HG03460 (cell line): ENCODE measurements at regions not wholly inside any gene's neighbourhood (a gene's known extent, or its start where the extent isn't known, plus 50 kb on each side); places are given as distances from the start of the nearest gene placed in this dataset.
"Not testable (repeated sequence)": the region's sequence is repeated elsewhere in the genome, so short reads cannot be mapped to it uniquely, and the experiment has no call there.

Experiments
- ATAC-seq: cut with Tn5 transposase; IDR thresholded peaks from one replicate; pipeline ENCODE4 v1.9.1; 2021; ENCODE audit not compliant: unreplicated experiment

DNA sequence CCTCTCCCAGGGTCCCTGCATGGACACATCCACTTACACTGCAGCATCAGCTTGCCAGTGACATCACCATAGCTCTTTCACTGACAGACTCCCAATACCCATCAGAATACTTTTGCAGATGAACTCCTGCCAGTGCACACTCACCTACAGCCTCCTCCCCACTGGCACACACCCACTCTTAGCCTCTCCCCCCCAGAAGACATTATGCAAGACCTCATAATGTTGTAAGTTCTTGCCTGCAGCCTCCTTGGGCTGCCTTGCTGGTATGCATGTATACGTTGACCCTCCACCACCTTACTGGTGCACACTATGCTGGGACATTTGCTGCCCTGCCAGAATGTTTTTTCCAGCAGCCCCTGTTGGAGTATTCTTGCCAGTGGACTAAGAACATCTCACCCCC, 324.2 kb downstream of the AEBP2 start:
- ATAC-seq = no peak

DNA sequence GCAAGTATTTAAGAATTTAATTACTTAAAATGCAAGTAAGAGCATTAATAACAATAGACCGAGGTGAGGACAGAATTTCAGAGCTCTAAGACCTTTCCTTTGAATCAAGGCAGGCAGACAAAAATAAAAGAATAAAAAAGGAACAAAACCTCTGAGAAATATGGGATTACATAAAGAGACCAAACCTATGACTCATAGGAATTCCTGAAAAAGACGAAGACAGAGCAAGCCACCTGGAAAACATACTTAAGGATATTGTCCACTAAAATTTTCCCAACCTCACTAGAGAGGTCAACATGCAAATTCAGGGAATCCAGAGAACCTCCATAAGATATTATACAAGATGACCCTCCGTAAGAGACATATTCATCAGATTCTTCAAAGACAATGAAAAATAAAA, 325.1 kb downstream of the AEBP2 start:
- no peak for ATAC-seq

DNA sequence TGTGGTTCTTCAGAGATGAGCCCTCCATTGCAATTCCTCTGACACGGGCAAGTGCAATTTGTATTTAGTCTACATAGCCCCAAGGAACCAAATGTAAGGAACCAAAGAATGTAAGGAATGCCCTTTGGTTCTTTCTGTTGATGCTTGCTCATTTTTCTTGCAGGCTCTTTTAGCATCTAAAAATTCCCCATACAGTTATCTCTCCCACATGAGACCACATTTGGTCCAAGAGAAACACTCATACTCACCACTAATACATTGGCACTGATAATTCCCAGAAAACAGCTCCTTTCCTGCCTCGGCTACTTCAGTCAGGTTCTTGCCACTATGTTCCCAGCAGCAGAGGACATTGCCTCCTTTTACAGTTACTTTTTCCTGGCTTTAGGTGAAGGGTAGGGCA, 332.6 kb downstream of the AEBP2 start:
- no peak for ATAC-seq

- ATAC-seq = no peak
Measured at GRCh38 chr12:19772776-19773175, 333.5 kb downstream of the AEBP2 start.

DNA sequence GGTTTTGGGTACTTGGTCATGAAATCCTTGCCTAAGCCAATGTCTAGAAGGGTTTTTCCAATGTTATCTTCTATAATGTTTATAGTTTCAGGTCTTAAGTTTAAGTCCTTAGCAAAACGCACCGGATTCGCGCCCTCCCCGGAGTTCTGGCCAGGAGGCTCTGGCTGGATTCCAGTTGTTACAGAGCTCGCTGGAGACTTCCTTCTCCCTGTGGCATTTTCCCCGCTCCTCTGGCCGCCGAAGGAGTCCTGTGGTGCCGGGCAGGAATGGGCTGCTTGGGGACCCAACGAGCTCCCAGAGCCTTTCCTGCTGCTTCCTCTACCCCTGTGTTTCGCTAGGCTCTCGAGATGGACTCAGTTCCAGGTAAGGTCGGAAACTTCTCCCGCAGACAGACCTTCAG, 335.9 kb downstream of the AEBP2 start:
- no peak for ATAC-seq

DNA sequence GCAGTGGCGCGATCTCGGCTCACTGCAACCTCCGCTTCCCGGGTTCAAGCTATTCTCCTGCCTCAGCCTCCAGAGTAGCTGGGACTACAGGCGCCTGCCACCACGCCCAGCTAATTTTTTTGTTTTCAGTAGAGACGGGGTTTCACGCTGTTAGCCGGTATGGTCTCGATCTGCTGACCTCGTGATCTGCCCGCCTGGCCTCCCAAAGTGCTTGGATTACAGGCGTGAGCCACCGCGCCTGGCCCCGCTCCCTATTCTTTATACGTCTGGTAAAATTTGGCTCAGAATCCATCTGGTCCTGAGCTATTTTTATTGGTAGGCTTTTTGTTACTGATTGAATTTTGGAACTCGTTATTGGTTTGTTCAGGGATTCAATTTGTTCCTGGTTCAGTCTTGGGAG, 336.7 kb downstream of the AEBP2 start:
- ATAC-seq = not testable (repeated sequence)

GRCh38 chr12:19778172-19778571, 338.9 kb downstream of the AEBP2 start:
- no peak for ATAC-seq

- ATAC-seq = no peak
Measured at GRCh38 chr12:19778797-19779196, 339.5 kb downstream of the AEBP2 start.

GRCh38 chr12:19779395-19780056, 340.2 kb downstream of the AEBP2 start:
- no peak for ATAC-seq

DNA sequence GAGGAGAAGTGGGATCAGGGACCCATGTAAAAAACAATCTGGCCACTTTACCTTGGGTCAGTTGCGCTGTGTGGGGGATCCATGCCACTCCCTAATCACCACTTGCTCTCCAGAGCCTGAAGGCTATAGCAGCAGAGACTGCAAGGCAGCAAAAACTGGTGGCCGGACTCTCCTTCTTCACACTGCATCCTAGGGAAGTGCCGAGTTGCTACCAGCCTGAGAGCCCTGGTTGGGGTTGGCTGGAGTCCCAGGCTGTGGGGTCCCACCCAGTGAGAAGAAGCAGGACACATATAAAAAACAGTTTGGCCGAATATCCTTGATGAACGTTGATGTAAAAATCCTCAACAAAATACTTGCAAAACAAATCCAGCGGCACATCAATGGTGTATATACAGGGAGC, 341.2 kb downstream of the AEBP2 start:
- no peak for ATAC-seq

GRCh38 chr12:19783547-19784444, 344.5 kb downstream of the AEBP2 start:
- ATAC-seq = no peak

DNA sequence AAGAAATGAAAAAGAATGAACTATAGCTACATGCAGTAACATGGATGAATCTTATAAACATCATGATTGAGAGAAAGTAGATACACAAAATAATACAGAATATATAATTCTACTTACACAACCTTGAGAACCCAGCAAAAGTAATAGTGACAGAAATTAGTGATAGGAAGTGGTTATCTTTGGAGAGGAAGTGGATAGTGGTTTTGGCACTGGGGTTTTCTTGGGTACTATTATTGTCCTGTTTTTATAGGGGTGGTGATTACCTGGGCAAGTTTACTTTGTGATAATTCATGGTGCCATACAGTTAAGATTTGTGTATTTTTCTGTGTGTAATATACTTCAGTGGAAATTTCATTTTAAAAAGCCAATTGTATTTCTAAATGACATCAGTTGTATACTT, 352.7 kb downstream of the AEBP2 start:
- ATAC-seq = no peak

- no peak for ATAC-seq
Measured at GRCh38 chr12:19794116-19794515, 354.8 kb downstream of the AEBP2 start.

- ATAC-seq = no peak
Measured at GRCh38 chr12:19799216-19799615, 359.9 kb downstream of the AEBP2 start.

GRCh38 chr12:19799895-19800602, 360.8 kb downstream of the AEBP2 start:
- ATAC-seq = no peak

DNA sequence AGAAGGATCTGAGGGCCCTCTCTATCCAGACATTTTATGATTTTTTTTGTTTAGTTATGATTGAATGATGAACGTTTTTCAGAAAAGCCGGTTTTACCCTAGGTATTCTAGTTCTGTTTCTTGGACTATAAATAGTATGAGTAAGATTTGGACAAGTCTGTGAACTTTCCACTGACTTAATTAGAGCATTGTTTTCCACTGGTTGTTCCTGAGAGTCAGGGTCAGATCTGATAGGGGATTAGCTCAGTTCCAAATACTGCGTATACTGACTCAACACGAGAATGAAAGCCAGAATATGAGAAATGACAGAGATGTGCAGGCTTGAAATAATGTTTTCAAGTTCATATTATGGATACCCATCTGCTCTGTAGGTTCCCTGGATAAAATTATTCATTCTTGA, 361.6 kb downstream of the AEBP2 start:
- ATAC-seq = no peak

- ATAC-seq = no peak
Measured at GRCh38 chr12:19801941-19802340, 362.6 kb downstream of the AEBP2 start.

GRCh38 chr12:19802915-19803314, 363.6 kb downstream of the AEBP2 start:
- no peak for ATAC-seq

- ATAC-seq = no peak
Measured at GRCh38 chr12:19804737-19805136, 365.4 kb downstream of the AEBP2 start.

- no peak for ATAC-seq
Measured at GRCh38 chr12:19808371-19808770, 369.1 kb downstream of the AEBP2 start.

DNA sequence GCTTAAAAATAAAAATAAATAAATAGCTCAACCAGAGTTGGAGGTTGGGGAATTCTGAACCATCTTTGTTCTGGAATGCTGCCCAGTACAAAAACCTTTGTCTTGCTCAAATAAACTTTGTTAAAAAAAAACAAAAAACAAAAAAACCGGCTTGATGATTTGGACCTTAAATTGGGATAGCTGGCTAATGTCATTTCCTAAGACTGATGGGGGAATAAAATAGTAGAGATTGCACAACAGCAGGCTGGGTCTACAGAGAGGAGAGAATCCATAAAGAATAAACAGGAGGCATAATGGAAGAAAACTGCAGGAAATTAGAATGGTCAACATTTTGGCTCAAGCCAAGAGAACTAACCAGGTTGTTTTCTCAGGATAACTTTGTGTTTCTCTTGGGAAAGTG, 370.9 kb downstream of the AEBP2 start:
- ATAC-seq = no peak

DNA sequence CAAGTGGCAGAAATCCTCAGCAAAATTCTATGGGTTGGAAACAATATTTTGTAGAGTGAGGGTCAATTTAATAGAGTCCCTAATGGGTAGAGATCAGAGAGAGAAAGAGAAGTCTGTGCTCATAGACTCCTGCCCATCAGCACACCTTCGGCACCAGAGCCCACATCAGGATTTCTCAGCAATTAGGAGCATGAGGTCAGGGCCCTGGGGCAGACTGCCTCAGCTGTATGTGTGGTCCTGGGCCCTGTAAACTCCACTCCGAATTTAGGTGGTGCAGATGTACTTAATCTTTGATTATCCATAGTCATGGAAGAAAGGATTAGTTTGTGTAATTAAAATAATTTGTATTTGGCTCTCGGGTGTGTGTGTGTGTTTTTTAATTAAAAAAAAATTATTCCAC, 372.6 kb downstream of the AEBP2 start:
- no peak for ATAC-seq
